Endothelial cell of umbilical vein (primary cell): ENCODE measurements at regions not wholly inside any gene's neighbourhood (a gene's known extent, or its start where the extent isn't known, plus 50 kb on each side); places are given as distances from the start of the nearest gene placed in this dataset.

Experiments
- BruUV-seq: library from RNA; stranded (reverse); fragments of 400-500 nt; replicated peaks from 2 replicates; lab custom pipeline; 2021; lab: Mats Ljungman, UMichigan
- CTCF ChIA-PET: fragments of 300-600, 350-600 bp; sonication (Branson Sonifier 250); formaldehyde crosslinking; loops from one replicate; lab custom pipeline; 2021; ENCODE audit warnings: antibody characterized with exemption, inconsistent platforms; lab: Charles Lee
- POLR2A ChIA-PET: fragments of 300-600, 350-600 bp; sonication (Branson Sonifier 250); formaldehyde crosslinking; loops from one replicate; lab custom pipeline; 2021; ENCODE audit warnings: antibody characterized with exemption, inconsistent platforms; lab: Charles Lee
- DNase-seq: peaks from one replicate; pipeline ENCODE4 v3.0.0-alpha.2; 2011; ENCODE audit warnings: low read depth, low spot score
- FAIRE-seq: peaks from 2 replicates; lab custom pipeline; 2011; peaks lifted over from hg19 to GRCh38; lab: Jason Lieb, UNC
- H2AFZ ChIP-seq: 2 replicates; pipeline ENCODE4 v1.6.0; 2012; ENCODE audit warnings: low read depth, low read length, control low read depth, inconsistent platforms
- H3K27ac ChIP-seq: 2 replicates; pipeline ENCODE4 v1.5.1; 2011; ENCODE audit warnings: low read depth, mild to moderate bottlenecking, control low read depth, low read length, moderate library complexity; ENCODE audit not compliant: insufficient read depth
- H3K27me3 ChIP-seq, 2 experiments: 2 replicates each; pipeline versions ENCODE4 v1.6.0 to v1.6.1; 2011; ENCODE audit warnings: low read length in 2 of 2, mixed read lengths in 1 of 2; ENCODE audit not compliant: control insufficient read depth in 2 of 2, insufficient read depth in 2 of 2
- H3K36me3 ChIP-seq, 2 experiments: 2 replicates in 1 of 2; 3 replicates in 1 of 2; pipeline ENCODE4 v1.5.1; 2011; ENCODE audit warnings: low read length in 2 of 2, mild to moderate bottlenecking in 1 of 2, moderate library complexity in 1 of 2; ENCODE audit not compliant: control insufficient read depth in 2 of 2, insufficient read depth in 2 of 2; ENCODE audit errors: extremely low read depth in 1 of 2
- H3K4me1 ChIP-seq: 3 replicates; pipeline ENCODE4 v1.5.1; 2011; ENCODE audit warnings: mild to moderate bottlenecking, low read length; ENCODE audit not compliant: control insufficient read depth, insufficient read depth; ENCODE audit errors: extremely low read depth
- H3K4me2 ChIP-seq: 2 replicates; pipeline ENCODE4 v1.6.1; 2011; ENCODE audit warnings: low read length, control low read depth, mixed read lengths; ENCODE audit not compliant: insufficient read depth
- H3K4me3 ChIP-seq, 3 experiments: fragments of 200-600 bp in 1 of 3; sonication (generic), shearing (Covaris generic) in 1 of 3; replicated peaks in 1 of 3; 2 replicates each; pipeline ENCODE4 v1.5.1; 2011 to 2016; ENCODE audit warnings: control low read depth in 3 of 3, low read length in 3 of 3, mild to moderate bottlenecking in 2 of 3, inconsistent platforms in 1 of 3, low read depth in 1 of 3, moderate library complexity in 1 of 3; ENCODE audit not compliant: insufficient read depth in 1 of 3
- H3K79me2 ChIP-seq: 2 replicates; pipeline ENCODE4 v1.6.0; 2012; ENCODE audit warnings: low read length, inconsistent platforms; ENCODE audit not compliant: control insufficient read depth, insufficient read depth
- H3K9ac ChIP-seq: replicated peaks from 2 replicates; pipeline ENCODE3; 2011; ENCODE audit warnings: low read length, control low read depth; ENCODE audit not compliant: insufficient read depth; ENCODE audit errors: extremely low read depth
- H3K9me1 ChIP-seq: replicated peaks from 3 replicates; pipeline ENCODE4 v1.6.0; 2011; ENCODE audit warnings: mild to moderate bottlenecking, low read length; ENCODE audit not compliant: control insufficient read depth, insufficient read depth; ENCODE audit errors: extremely low read depth
- H3K9me3 ChIP-seq: replicated peaks from 2 replicates; pipeline ENCODE4 v1.5.1; 2012; ENCODE audit warnings: low read length, inconsistent platforms; ENCODE audit not compliant: control insufficient read depth, insufficient read depth
- H4K20me1 ChIP-seq: replicated peaks from 2 replicates; pipeline ENCODE3; 2011; ENCODE audit warnings: mild to moderate bottlenecking, low read length; ENCODE audit not compliant: control insufficient read depth, insufficient read depth; ENCODE audit errors: extremely low read depth
- EZH2 ChIP-seq: IDR thresholded peaks from 2 replicates; pipeline ENCODE4 v1.6.1; 2012; ENCODE audit warnings: borderline replicate concordance, low read depth, mild to moderate bottlenecking, moderate library complexity, low read length, inconsistent platforms; ENCODE audit not compliant: severe bottlenecking
- FOS ChIP-seq: IDR thresholded peaks from 2 replicates; pipeline ENCODE4 v1.6.1; 2011; ENCODE audit warnings: mild to moderate bottlenecking, low read length, moderate library complexity, borderline replicate concordance; ENCODE audit not compliant: insufficient read depth
- GATA2 ChIP-seq: IDR thresholded peaks from 2 replicates; pipeline ENCODE4 v1.7.0; 2011; ENCODE audit warnings: low read depth, mild to moderate bottlenecking, moderate library complexity, mixed read lengths, low read length; ENCODE audit not compliant: insufficient read length, insufficient read depth
- JUN ChIP-seq: IDR thresholded peaks from 2 replicates; pipeline ENCODE4 v1.6.1; 2011; ENCODE audit warnings: borderline replicate concordance, low read depth; ENCODE audit not compliant: insufficient read length, insufficient read depth
- MYC ChIP-seq: IDR thresholded peaks from one replicate; pipeline ENCODE4 v1.6.1; 2011; ENCODE audit warnings: mild to moderate bottlenecking, low read depth, low read length
- POLR2A ChIP-seq: IDR thresholded peaks from 2 replicates; pipeline ENCODE4 v1.6.1; 2012; ENCODE audit warnings: low read depth, mild to moderate bottlenecking, control low read depth, low read length
- POLR2AphosphoS5 ChIP-seq: IDR thresholded peaks from 2 replicates; pipeline ENCODE4 v1.6.1; 2012; ENCODE audit warnings: low read depth, mild to moderate bottlenecking, control low read depth, low read length, moderate library complexity; ENCODE audit not compliant: insufficient read depth
- dilution Hi-C: fragments of 300-500 bp; cut with MboI; formaldehyde crosslinking; loops from one replicate; pipeline ENCODE4 v1.15.0; 2019; ENCODE audit warnings: low sequenced_read_pairs; ENCODE audit not compliant: extremely low pct_ligation_motif_present
- intact Hi-C: fragments of 100-400 bp; cut with micrococcal nuclease; formaldehyde crosslinking; loops from one replicate; pipeline ENCODE4 v1.10.0; 2022
- TF ChIP-seq, protein P1 (sequence below): IDR thresholded peaks from 2 replicates; pipeline ENCODE4 v1.6.1; 2011; ENCODE audit not compliant: insufficient read depth, insufficient read length
- TF ChIP-seq, protein P2 (sequence below), 2 donors: IDR thresholded peaks; 1 replicate in 1 of 2; 2 replicates in 1 of 2; pipeline ENCODE4 v1.5.1; 2011; ENCODE audit warnings: low read length in 2 of 2, mild to moderate bottlenecking in 2 of 2, moderate library complexity in 2 of 2, control low read depth in 1 of 2, inconsistent platforms in 1 of 2, low read depth in 1 of 2; ENCODE audit not compliant: insufficient read depth in 1 of 2; ENCODE audit errors: extremely low read depth in 1 of 2

DNA sequence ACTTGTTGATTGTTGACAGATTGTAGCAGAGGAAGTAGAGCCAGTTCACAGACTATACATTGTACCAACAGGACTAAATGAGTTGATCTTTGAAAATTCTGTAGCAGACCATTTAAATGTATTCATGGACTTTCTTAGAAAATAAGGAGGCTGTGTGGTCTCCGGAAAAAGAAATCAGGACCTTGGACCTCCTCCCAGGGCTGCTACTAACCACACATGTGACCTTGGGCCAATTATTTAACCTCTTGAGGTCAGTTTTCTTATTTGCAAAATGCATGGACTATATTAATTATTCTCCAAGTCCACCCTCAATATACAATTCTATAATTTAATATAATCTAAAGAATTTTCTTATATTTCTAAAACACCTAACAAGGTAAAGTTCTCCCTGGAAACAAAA is 492.0 kb upstream of the JAG1 start:
- H3K4me1 ChIP-seq = peaks cover 14% of the 10 kb centered on the region
- H3K79me2 ChIP-seq = no peaks in the 10 kb centered on the region
- DNase-seq = no peak
- H3K4me3 ChIP-seq = no peak overlapping the region
- intact Hi-C loops = no loop called here
- BruUV-seq = no TSS peak
- H3K4me2 ChIP-seq = no peak overlapping the region
- FAIRE-seq = no peak
- dilution Hi-C loops = no loop called here
- no peaks in the 10 kb centered on the region for H4K20me1 ChIP-seq
- CTCF ChIA-PET = interaction anchor here (1.0 kb wide), 1 partner anchor 13 kb away, joined by 3 read pairs; no protein-coding TSS in a partner anchor
- H2AFZ ChIP-seq = no peak overlapping the region
- no peak overlapping the region for H3K9ac ChIP-seq
- H3K9me1 ChIP-seq = no peaks in the 10 kb centered on the region
- no peaks in the 10 kb centered on the region for H3K36me3 ChIP-seq
- H3K9me3 ChIP-seq = no peaks in the 10 kb centered on the region
- H3K27me3 ChIP-seq = no peaks in the 10 kb centered on the region
- POLR2A ChIA-PET = no interaction called here
- H3K27ac ChIP-seq = no peak overlapping the region
- TF ChIP-seq, protein P1, sequence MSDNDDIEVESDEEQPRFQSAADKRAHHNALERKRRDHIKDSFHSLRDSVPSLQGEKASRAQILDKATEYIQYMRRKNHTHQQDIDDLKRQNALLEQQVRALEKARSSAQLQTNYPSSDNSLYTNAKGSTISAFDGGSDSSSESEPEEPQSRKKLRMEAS = no peak
- TF ChIP-seq FOS = no peak
- no peak for TF ChIP-seq JUN

DNA sequence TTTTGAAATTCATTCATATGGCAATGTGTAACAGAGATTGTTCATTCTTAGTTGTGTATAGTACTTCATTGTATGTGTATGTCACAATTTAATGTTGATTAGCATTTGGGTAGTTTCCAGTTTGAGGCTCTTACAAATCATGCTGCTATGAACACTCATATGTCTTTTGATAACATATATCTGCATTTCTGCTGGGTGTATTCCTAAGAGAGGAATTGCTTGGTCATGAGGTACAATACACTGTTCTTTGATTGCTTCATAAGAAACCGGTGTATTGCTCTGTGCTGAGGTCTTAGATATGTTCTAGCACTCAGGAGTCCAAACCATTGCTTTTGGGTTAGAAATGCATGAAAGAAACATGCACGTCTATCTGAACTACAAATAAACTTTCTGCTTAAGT is 492.9 kb upstream of the JAG1 start:
- Histone ChIP-seq H2AFZ (no peak overlapping the region), H4K20me1 (no peaks in the 10 kb centered on the region), H3K4me2 (no peak overlapping the region), H3K4me1 (peaks cover 15% of the 10 kb centered on the region), H3K79me2 (no peaks in the 10 kb centered on the region), H3K27me3 (no peaks in the 10 kb centered on the region), H3K27ac (no peak overlapping the region), H3K9me3 (no peaks in the 10 kb centered on the region), H3K9me1 (no peaks in the 10 kb centered on the region), H3K9ac (no peak overlapping the region), H3K4me3 (no peak overlapping the region), H3K36me3 (no peaks in the 10 kb centered on the region)
- FAIRE-seq = no peak
- POLR2A ChIA-PET = no interaction called here
- dilution Hi-C loops (no loop called here), intact Hi-C loops (no loop called here)
- CTCF ChIA-PET = no interaction called here
- TF ChIP-seq JUN (no peak), EZH2 (no peak), POLR2A (no peak), MYC (no peak), GATA2 (no peak), POLR2AphosphoS5 (no peak), FOS (no peak)
- TF ChIP-seq, protein P2, sequence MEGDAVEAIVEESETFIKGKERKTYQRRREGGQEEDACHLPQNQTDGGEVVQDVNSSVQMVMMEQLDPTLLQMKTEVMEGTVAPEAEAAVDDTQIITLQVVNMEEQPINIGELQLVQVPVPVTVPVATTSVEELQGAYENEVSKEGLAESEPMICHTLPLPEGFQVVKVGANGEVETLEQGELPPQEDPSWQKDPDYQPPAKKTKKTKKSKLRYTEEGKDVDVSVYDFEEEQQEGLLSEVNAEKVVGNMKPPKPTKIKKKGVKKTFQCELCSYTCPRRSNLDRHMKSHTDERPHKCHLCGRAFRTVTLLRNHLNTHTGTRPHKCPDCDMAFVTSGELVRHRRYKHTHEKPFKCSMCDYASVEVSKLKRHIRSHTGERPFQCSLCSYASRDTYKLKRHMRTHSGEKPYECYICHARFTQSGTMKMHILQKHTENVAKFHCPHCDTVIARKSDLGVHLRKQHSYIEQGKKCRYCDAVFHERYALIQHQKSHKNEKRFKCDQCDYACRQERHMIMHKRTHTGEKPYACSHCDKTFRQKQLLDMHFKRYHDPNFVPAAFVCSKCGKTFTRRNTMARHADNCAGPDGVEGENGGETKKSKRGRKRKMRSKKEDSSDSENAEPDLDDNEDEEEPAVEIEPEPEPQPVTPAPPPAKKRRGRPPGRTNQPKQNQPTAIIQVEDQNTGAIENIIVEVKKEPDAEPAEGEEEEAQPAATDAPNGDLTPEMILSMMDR (IDR thresholded peaks at IDR 0.05; ENCODE audit: extremely low read depth in 1 of 2, insufficient read depth in 1 of 2, low read depth in 1 of 2, low read length in 2 of 2) = no peak
- TF ChIP-seq, protein P1 = no peak
- DNase-seq = no peak
- no TSS peak for BruUV-seq
